Cerebellar nuclear complex (tissue), 1 donor: ENCODE measurements at regions not wholly inside any gene's neighbourhood (a gene's known extent, or its start where the extent isn't known, plus 50 kb on each side); places are given as distances from the start of the nearest gene placed in this dataset.

ENCODE experiments used
- DNase-seq, 2 experiments: peaks; one replicate each; lab custom pipeline; 2025; lab: John Stamatoyannopoulos, UW

DNA sequence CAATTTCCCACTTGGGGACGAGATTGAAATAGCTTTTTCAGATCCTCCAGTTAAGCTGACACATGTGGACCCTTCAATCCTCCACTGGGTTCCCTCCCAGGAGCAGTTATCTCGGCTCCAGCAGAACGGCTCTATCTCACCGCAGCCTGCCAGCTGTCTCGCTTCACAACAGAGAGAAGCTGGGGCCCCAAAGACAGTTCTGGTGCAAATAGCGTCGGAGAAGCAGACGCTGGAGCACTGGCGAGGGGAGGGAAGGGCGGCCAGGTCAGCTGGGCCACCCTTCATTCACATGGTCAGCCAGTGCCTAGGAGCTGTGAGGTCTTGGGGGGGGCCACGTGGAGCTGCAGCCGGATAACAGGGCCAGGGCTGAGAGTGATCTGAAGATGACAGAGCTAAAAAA, 141.3 kb upstream of the SDK2 start:
- DNase-seq, result no peak

DNA sequence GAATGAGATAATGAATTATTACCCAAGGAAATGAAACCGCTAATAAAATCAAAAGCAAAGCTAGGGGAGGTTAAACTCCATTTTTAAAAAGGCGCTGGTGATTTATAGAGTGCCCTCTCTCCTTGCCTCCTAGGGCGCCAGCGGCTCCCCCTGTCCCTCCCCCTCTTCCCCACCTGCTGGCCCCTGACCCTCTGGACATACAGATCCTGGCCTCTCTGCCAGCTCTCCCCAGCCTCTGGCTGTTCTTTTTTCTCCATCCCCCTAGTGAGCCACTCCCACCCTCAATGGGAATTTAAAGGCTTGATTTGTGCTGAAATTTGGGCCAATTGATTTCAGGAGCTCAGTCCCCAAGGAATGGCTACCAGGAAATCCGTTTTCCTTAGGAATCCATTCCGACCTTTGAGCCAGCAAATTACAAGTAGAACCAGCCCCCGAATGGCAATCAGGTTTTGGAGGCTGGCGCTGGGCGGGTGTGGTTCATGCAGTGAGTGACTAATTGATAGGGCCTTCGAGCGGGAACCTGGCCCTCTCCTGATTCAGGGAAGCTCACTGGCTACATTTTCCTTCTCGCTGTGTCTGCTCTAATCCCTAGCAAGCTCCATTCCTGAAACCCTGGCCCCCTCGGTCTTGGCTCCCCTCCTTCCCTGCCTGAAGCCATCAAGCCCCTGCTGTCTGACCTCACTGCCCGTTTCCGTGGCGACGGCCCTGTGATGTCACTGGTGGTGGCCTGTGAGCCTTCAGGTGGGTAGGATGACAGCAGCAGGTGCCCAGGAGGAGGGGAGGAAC, 141.9 kb upstream of the SDK2 start:
- no peak for DNase-seq

DNA sequence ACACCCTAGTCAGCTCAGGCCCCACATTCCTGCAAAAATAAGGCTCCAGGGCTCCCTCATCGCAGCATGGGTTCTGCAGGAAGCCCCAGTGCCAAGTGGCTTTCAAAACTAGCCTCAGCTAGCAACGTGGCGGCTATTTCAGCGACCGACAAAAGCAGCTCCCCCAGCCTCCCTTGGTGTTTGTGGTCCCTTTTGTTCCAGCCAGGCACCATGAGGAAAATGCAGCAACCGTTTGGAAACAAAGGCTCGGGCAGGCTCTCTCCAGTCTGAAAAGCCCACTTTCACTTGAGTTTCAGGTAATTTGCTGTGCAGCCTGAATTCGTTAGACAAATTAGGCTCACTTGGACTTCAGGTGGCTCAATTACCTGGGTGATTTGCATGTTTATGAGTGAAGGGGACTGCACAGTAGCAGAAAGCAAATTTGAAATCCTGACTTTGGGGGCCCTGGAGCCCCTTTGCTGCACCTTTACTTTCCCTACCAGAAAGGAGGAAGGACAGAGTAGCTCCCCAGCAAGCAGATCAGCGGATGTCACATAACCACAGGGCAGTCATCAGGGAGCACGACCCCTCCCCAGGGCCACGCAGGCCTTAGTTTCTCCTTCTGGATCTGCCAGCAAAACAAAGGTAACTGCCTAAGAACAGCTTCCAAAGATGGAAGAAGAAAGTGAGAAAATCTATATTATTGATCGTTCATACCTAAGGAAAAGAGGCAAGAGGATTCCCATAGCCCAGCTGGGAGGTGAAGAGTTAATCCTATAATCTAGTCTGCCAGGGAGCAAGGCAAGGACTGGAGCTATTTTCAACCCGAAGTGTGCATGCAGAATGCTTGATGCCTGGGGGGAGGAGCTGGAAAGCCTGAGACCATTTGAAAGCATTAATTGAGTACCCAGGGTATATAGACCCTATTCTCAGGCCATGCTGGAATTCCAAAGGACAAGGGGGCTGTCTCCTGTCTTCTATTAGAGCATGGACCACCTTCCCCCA, 143.1 kb upstream of the SDK2 start:
- no peak for DNase-seq

DNA sequence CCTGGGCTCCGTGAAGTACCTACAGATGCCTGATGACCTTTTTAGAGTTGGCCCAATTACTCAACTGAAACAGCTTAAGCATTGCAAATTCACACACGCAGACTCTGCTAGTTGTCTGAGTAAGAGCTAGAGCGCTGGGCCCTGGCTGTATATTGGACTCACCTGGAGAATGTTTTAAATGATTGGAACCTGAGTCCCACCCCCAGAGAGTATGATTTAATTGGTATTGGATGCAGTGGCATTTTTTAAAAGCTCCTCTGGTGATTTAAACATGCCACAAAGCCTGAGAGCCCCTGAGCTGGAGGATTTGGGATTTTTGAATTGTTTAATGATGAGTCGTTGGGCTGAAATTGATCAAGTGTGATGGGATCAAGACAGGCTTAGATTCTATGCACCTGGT, 143.9 kb upstream of the SDK2 start:
- no peak for DNase-seq

DNA sequence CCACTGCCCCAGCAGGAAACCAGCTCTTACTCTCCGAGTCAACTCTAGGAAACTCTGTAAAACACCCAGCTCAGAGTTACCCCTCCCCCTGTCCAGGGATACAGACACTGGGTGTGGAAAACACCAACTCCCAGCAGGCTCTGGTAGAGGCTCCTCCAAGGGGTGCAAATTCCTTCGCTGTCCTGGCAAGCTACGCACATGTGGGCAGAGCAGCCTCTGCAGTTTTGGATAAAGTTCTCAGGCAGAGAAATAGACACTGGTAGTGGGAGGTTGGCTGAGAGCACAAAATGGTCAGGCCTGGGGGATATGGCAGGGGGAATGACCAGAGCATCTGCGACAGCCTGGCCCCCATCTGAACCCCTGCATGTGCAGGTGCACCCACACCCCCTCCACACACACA, 146.9 kb upstream of the SDK2 start:
- DNase-seq, result no peak

DNA sequence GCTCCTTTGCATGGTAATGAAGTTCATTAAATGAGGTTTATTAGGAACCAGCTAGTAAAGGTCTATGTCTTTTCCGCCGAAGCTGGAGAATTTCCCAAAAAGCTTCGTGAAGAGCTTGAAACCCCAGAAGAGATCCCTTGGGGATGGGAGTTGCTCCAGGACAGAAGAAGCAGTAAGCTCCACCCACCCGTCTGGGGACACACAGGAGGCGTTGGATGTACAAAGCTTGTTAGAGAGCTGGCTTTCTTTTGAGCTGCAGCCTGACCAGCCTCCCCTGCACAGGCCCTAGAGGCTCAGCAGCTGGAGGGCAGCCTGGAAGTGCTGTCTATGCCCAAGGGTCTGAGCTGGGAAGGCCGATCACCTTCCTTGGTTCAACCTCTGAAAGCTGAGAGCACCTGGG, 147.4 kb upstream of the SDK2 start:
- no peak for DNase-seq

DNA sequence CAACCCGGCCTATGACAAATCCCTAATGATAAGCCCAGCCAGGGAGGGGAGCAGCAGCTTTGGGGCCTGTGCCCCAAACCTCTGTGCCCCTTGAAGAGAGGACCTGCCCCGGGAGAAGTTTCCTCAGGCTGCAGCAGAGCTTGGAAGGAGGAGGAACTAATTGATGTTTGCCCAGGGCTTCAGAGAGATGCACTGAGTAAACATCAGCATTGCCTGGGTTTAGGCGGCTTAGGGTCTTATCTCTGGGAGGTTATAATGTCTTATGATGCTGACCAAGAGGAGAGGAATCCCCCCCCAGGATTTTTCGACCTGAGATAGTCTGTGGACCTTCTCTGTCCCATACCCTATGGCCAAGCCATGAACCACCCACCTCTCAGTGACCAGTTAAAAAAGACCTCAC, 148.7 kb upstream of the SDK2 start:
- DNase-seq, result no peak

DNA sequence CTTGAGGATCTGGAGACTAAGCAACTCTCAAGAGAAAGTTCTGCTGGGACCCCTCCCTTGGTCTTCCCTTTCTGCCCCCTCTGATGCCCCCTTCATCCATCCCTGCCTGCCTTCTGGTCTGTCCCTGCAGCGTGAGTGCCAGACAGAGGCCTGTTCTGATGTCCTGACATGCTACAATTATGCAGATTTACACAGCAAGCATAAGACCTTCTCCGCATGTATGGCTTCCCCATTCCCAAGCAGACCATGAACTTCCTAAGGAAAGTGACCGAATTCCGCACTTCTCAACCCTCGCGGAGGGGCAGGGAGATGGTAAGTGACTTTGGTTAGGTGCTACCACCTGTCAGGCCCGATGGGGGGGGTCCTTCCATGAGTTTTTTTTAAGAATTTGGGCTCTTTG, 150.1 kb upstream of the SDK2 start:
- no peak for DNase-seq

DNA sequence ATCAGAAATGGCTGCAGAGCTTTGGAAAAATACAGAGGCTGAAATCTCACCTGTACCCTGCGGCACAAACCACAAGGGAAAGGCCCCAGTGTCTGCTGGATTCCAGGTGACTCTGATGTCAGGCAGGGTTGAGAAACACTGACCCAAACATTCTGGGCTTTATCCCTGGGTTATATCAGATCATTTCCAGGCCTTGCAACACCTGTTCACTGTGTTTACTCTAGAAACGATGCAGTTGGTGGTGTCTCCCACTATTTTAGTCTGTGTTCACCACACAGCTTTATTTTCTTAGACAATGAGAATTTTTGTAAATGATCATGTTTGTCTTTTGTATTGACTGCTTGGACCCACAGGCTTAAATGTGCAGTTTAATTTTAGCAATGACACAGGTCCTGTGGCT, 151.5 kb upstream of the SDK2 start:
- DNase-seq, result no peak

DNA sequence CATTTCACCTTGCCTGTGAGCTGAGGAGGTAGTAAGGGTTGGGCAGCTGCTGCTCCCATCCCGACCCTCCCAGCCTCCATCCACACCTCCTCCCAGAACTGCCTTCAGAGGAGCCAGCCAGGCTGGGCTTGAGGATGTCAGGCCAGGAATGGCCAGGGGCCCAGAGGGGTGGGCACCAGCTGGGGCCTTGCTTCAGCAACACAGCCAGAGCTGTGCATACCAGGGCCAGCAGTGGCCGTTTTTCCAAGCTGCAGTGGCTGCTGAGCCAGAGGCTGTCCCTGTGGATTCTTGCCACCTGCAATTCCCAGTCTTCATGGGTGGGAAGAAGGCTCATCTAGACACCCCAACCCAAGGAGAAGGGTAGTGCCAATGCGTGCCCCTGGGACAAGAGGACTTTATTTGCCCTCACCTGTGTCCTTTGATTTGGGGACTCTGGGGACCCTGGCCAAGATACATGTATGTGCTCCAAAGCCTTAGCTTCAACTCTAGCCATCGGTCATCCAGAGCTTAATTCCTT, 153.4 kb upstream of the SDK2 start:
- no peak for DNase-seq

DNA sequence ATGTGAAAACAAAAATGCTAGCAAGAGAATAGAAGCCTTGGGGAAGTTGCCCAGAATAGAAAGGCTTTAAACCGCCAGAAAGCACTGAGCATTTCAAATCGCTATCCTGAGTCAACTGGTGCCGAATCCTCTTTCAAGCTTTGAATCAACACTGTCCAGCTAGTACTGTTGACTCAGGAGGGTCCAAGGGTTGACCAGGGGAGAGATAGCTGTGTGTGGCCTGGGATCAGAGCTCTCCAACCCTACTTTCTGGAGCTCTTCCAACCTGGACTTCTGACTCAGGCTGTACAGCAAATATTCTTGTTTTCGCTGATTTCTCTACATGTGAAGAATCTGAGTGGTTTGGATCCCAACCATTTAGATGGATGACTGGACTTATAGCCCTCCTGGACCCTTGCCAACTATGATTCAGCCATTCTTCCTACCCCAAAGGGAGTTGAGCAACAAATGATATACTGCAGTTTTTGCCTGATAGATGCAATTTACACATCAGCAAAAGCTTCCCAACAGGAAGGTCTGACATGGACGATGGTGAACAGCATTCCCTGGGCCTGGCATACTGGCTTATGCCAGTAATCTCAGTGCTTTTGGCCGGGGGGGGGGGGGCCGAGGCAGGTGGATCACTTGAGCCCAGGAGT, 154.0 kb upstream of the SDK2 start:
- no peak for DNase-seq

DNA sequence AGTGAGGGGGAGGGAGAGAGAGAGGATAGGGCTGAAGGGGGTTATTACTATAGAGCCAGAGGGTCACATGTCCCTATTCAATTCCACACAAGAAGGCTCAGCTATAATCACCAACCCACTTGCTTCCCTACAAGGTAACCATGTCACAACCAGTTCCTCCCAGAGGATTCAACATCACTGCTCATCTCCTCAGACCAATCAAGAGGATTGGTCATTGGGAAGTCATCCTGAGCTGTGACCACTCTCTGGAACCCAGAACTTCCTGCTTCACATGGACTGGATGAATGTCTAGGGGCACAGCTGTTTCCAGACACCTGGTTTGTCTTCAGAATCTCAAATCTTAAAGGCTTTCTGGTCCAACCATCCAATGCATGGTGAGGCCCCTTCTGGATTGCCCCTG, 154.9 kb upstream of the SDK2 start:
- no peak for DNase-seq

DNA sequence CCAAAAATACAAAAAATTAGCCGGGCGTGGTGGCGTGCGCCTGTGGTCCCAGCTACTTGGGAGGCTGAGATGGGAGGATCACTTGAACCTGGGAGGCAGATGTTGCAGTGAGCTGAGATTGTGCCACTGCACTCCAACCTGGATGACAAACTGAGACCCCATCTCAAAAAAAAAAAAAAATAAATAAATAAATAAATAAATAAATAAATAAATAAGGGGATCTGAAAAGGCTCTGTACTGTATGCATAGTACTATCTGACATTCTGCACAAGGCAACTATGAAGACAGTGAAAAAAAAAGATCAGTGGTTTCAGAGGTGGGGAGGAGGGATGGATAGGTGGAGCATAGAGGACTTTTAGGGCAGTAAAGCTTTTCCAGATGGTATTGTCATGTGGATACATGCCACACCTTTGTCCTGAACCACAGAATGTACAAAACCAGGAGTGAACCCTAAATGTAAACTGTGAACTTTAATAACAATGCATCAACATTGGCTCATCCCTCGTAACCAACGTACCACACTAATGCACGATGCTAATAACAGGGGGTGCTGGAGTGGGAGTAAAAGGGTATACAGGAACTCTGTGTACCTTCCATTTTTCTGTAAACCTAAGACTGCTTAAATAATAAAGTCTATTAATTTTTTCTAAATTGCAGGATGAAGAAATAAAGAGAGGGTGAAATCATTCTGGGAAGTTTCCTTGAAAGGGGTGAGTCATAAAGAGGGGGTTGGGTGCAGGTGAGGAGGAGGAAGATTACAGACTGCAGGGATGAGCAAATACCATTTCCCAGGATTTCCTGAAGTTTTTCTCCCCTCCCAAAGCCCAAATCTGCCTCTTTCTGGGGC, 155.8 kb upstream of the SDK2 start:
- DNase-seq, result no peak

DNA sequence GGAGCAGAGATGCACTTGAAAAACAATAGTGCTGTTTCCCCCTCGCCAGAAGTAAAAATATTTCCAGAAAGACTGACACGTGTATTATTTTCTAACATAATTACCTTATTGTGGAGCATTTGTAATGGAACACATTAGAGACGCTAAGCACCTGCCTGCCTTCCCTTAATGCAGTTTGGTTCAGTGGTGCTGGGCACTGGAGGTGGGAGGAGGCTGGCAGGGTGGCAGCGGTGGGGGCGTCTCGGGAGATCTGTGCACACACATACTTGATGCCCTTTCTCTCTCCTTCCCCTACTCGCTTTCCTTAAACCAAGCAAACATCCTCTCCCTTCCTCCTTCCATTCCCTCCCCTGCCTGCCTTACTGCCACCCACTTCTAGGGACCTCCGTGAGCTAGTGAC, 156.6 kb upstream of the SDK2 start:
- DNase-seq, result no peak

DNA sequence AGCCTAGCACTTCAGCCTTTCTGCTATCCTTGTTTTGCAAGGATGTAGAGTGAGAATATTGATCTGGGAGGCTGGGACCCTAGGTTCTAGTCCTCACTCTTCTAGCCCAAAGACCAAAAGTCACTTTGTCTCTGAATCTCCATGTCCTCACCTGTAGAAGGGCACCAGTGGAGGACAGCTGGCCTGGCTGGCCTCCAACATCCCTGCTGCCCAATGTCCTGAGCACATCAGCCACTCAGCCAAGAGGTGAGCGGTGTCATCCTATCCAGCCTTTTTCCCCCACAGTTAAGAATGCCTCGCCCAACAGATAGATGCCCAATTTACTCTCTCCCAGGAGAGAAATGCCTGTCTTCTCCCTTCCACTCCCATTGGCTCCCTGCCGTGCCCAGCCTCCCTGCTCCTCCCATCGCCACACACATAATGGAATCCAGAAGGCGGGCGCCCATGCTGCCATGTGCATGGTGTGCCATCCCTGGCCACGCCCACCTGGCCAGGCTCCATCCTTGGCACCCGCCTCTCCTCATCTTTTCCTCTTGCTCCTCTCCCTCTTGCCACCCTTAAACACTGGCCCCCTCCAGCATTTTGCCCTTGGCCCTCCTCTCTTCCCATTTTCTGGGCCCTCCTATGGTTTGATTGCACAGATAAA, 157.3 kb upstream of the SDK2 start:
- no peak for DNase-seq

DNA sequence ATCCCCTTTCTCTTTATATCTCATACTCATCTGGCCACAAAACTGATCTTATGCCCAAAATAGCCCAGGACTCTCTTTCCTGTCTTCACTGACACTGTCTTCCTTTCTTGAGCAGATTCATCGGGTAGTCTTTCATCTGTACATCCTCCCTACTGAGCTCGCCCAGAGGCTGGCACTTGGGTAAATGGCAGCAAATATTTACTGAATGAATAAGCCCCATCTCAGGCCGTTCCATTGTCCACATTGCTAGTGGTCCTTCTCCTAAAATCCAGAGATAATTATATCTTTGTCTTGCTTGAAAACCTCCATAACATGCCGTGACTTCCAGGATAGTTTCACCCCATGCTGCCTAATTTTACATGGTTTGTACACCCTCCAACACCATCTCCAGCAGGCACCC, 158.1 kb upstream of the SDK2 start:
- DNase-seq, result no peak

DNA sequence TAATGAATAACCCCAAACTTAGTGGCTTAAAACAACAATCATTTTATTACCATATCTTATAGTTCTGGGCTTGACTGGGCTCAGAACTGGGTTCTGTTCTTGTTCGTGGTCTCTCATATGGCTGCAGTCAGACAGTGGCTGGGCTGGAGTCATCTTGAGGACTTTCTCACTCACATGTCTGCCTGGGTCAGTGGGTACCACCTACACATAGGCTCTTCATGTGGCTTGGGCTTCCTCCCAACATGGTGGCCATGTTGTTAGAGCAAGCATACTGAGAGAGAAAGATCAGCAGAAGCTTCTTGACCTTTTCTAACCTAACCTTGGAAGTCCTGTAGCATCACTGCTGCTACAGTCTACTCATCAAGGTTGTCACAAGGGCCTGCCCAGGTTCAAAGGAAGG, 158.6 kb upstream of the SDK2 start:
- no peak for DNase-seq

DNA sequence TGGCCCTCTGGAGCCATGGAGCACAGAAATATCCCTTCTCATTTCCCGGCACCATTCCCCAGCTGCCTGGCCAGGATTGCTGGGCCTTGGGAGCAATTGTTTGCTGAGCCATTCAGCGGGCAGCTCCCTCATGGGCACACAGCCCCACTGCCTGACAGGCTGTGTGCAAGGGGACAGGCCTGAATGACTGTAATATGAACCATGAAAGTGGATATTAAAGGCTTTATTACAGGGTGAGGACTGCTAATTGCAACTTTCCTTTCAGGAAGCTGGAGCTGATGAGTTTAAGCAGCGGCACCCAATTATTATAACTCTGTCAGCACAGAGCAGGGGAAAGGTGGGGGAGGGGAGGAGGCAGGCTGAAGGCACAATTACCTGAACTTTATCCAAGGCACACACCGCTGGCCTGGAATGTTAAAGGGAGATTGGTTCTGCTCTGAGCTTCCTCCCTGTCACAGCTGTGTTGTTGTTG, 159.8 kb upstream of the SDK2 start:
- DNase-seq, result no peak

DNA sequence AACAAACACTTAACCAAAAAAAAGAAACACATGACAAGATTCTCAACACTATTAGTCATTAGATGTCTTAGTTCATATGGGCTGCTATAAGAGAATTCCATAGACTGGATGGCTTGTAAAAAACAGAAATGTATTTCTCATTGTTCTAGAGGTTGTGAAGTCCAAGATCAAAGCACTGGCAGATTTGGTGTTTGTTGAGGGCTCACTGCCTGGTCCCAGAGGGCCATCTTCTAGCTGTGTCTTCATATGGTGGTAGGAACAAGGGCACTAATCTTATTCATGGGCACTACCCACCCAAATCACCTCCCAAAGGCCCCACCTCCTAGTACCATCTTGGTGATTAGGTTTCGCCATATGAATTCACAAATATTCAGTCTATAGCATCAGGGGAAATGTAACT, 162.5 kb upstream of the SDK2 start:
- no peak for DNase-seq

DNA sequence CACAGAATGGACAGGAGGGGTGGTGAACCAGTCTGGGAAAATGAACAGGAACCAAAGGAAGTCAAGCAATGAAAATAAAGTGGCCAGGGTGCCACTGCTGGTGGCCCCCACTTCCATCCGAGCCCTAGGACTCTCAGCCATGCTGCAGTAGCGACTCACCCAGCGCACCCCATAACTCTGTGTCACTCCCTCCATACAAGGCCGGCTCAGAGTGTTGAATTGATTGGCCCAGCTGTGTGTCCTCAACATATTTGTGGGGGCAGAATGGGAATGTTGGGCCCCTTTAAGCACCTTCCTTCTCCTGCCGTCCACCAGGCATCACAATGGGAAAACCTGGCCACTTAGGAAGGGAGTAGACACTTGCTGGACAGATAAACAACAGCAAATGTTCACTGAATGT, 169.0 kb upstream of the SDK2 start:
- DNase-seq, result no peak

DNA sequence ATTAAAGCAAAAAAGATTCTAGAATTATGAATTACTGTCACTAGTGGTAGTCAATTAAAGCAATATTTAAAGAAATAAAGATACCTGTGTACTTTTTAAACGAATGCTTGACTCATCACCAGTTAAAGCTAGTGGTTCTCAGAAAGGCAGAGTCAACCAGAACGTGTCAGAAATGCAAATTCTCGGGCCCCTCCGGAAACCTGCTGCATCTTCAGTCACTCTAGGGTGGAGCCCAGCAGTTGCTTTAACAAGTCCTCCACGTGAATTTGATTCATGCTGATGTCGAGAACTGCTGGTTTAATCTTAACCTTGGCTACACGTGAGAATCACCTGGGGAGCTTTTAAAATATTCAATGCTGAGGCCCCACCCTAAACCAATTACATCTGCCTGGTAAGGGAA, 169.8 kb upstream of the SDK2 start:
- no peak for DNase-seq
